Liver (tissue), 8 donors: ENCODE measurements at regions not wholly inside any gene's neighbourhood (a gene's known extent, or its start where the extent isn't known, plus 50 kb on each side); places are given as distances from the start of the nearest gene placed in this dataset.

Experiments used
- DNase-seq: peaks from one replicate; pipeline ENCODE4 v3.0.0-alpha.2; 2017; ENCODE audit warnings: low spot score
- H3K27ac ChIP-seq, 2 donors: one replicate each; pipeline ENCODE4 v1.7.0; 2013; ENCODE audit warnings: inconsistent platforms in 2 of 2, low read length in 2 of 2, control low read depth in 1 of 2, low read depth in 1 of 2, mild to moderate bottlenecking in 1 of 2
- H3K27me3 ChIP-seq, 4 donors: one replicate each; pipeline versions ENCODE4 v1.6.1 to v1.7.0; 2013; ENCODE audit warnings: low read length in 3 of 4, inconsistent platforms in 1 of 4, mild to moderate bottlenecking in 1 of 4, moderate library complexity in 1 of 4; ENCODE audit not compliant: control insufficient read depth in 4 of 4, insufficient read depth in 4 of 4
- H3K36me3 ChIP-seq, 4 donors: one replicate each; pipeline versions ENCODE4 v1.6.1 to v1.7.0; 2013; ENCODE audit warnings: low read length in 3 of 4, mild to moderate bottlenecking in 3 of 4, low read depth in 1 of 4, moderate library complexity in 1 of 4; ENCODE audit not compliant: control insufficient read depth in 4 of 4, insufficient read depth in 3 of 4
- H3K4me1 ChIP-seq, 4 donors: one replicate each; pipeline versions ENCODE4 v1.6.1 to v1.7.0; 2013; ENCODE audit warnings: low read length in 3 of 4, mild to moderate bottlenecking in 3 of 4, moderate library complexity in 1 of 4; ENCODE audit not compliant: control insufficient read depth in 4 of 4, insufficient read depth in 4 of 4
- H3K4me3 ChIP-seq, 3 donors: one replicate each; pipeline versions ENCODE4 v1.6.1 to v1.7.0; 2013; ENCODE audit warnings: low read length in 3 of 3, control low read depth in 1 of 3, low read depth in 1 of 3, mild to moderate bottlenecking in 1 of 3
- H3K9ac ChIP-seq, 2 donors: one replicate each; pipeline ENCODE4 v1.7.0; 2013; ENCODE audit warnings: low read length in 2 of 2, mild to moderate bottlenecking in 2 of 2, moderate library complexity in 2 of 2, control low read depth in 1 of 2, low read depth in 1 of 2
- H3K9me3 ChIP-seq, 4 donors: one replicate each; pipeline versions ENCODE4 v1.6.1 to v1.7.0; 2013; ENCODE audit warnings: low read length in 3 of 4; ENCODE audit not compliant: control insufficient read depth in 4 of 4
- EGR1 ChIP-seq, 2 donors: IDR thresholded peaks; 2 replicates each; pipeline ENCODE4 v1.6.1; 2016 to 2018; ENCODE audit warnings: antibody characterized with exemption in 2 of 2, low read depth in 2 of 2
- FOXA1 ChIP-seq: IDR thresholded peaks from 2 replicates; pipeline ENCODE4 v1.6.1; 2016; ENCODE audit warnings: antibody characterized with exemption
- FOXA2 ChIP-seq: IDR thresholded peaks from 2 replicates; pipeline ENCODE4 v1.6.1; 2016; ENCODE audit warnings: antibody characterized with exemption
- GABPA ChIP-seq, 2 donors: IDR thresholded peaks in 1 of 2; conservative IDR thresholded peaks in 1 of 2; 2 replicates each; pipeline ENCODE4 v1.6.1; 2016; ENCODE audit warnings: antibody characterized with exemption in 2 of 2, mild to moderate bottlenecking in 1 of 2, moderate library complexity in 1 of 2
- HNF4A ChIP-seq, 2 donors: conservative IDR thresholded peaks; 2 replicates each; pipeline ENCODE4 v1.6.1; 2016; ENCODE audit warnings: antibody characterized with exemption in 2 of 2, mild to moderate bottlenecking in 2 of 2
- HNF4G ChIP-seq: IDR thresholded peaks from 2 replicates; pipeline ENCODE4 v1.6.1; 2016; ENCODE audit warnings: antibody characterized with exemption
- JUND ChIP-seq, 2 donors: IDR thresholded peaks; 2 replicates each; pipeline ENCODE4 v1.6.1; 2016; ENCODE audit warnings: antibody characterized with exemption in 2 of 2
- MAX ChIP-seq: IDR thresholded peaks from 2 replicates; pipeline ENCODE4 v1.6.1; 2016; ENCODE audit warnings: antibody characterized with exemption
- NR2F2 ChIP-seq: IDR thresholded peaks from 2 replicates; pipeline ENCODE4 v1.6.1; 2016; ENCODE audit warnings: antibody characterized with exemption
- RAD21 ChIP-seq, 2 donors: IDR thresholded peaks; 2 replicates each; pipeline ENCODE4 v1.6.1; 2016; ENCODE audit warnings: antibody characterized with exemption in 2 of 2, mild to moderate bottlenecking in 2 of 2
- REST ChIP-seq: IDR thresholded peaks from 2 replicates; pipeline ENCODE4 v1.6.1; 2016; ENCODE audit warnings: antibody characterized with exemption, mild to moderate bottlenecking
- SP1 ChIP-seq: IDR thresholded peaks from 2 replicates; pipeline ENCODE4 v1.6.1; 2018; ENCODE audit warnings: antibody characterized with exemption, mild to moderate bottlenecking
- TAF1 ChIP-seq: conservative IDR thresholded peaks from 2 replicates; pipeline ENCODE4 v1.6.1; 2016; ENCODE audit warnings: antibody characterized with exemption, mild to moderate bottlenecking
- YY1 ChIP-seq: IDR thresholded peaks from 2 replicates; pipeline ENCODE4 v1.6.1; 2016; ENCODE audit warnings: antibody characterized with exemption, mild to moderate bottlenecking
- WGBS: extraction: QIAGEN DNeasy Blood & Tissue Kit; methylation state at CpG from one replicate; pipeline ENCODE4 v1.1.7; 2013; 5-methylcytosine and 5-hydroxymethylcytosine counted together
- TF ChIP-seq, protein P1 (sequence below): IDR thresholded peaks from 2 replicates; pipeline ENCODE4 v1.6.1; 2016; ENCODE audit warnings: antibody characterized with exemption
- TF ChIP-seq, protein P2 (sequence below): fragments of 150-350 bp; IDR thresholded peaks from 2 replicates; pipeline ENCODE4 v1.5.1; 2017; ENCODE audit warnings: improper control_type of control experiment, low read depth, low read length; ENCODE audit not compliant: missing input control
- TF ChIP-seq, protein P3 (sequence below): IDR thresholded peaks from 2 replicates; pipeline ENCODE4 v1.6.1; 2016; ENCODE audit warnings: antibody characterized with exemption
- donor health status: healthy.
- donor health status: healthy.
- donor health status: healthy.
- donor health status: healthy.
- donor health status: healthy.

- Histone ChIP-seq H3K4me1 (no peaks in the 10 kb centered on the region), H3K27me3 (no peaks in the 10 kb centered on the region), H3K36me3 (no peaks in the 10 kb centered on the region), H3K4me3 (no peak overlapping the region), H3K27ac (no peak overlapping the region), H3K9ac (no peak overlapping the region), H3K9me3 (no peaks in the 10 kb centered on the region)
- 86% methylated on average over 3 of the region's 3 CpGs for WGBS
- TF ChIP-seq FOXA2 (no peak), HNF4G (no peak), JUND (IDR thresholded peaks at IDR 0.05) (no peak), HNF4A (conservative IDR thresholded peaks at IDR 0.05) (no peak), NR2F2 (no peak), YY1 (no peak), GABPA (IDR thresholded peaks at IDR 0.05 in 1 of 2, conservative IDR thresholded peaks at IDR 0.05 in 1 of 2) (no peak), SP1 (no peak), FOXA1 (no peak), RAD21 (IDR thresholded peaks at IDR 0.05) (no peak), EGR1 (IDR thresholded peaks at IDR 0.05; ENCODE audit: low read depth in 2 of 2) (no peak), TAF1 (no peak), MAX (no peak), REST (no peak)
- TF ChIP-seq, protein P1, sequence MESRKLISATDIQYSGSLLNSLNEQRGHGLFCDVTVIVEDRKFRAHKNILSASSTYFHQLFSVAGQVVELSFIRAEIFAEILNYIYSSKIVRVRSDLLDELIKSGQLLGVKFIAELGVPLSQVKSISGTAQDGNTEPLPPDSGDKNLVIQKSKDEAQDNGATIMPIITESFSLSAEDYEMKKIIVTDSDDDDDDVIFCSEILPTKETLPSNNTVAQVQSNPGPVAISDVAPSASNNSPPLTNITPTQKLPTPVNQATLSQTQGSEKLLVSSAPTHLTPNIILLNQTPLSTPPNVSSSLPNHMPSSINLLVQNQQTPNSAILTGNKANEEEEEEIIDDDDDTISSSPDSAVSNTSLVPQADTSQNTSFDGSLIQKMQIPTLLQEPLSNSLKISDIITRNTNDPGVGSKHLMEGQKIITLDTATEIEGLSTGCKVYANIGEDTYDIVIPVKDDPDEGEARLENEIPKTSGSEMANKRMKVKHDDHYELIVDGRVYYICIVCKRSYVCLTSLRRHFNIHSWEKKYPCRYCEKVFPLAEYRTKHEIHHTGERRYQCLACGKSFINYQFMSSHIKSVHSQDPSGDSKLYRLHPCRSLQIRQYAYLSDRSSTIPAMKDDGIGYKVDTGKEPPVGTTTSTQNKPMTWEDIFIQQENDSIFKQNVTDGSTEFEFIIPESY = no peak
- TF ChIP-seq, protein P2, sequence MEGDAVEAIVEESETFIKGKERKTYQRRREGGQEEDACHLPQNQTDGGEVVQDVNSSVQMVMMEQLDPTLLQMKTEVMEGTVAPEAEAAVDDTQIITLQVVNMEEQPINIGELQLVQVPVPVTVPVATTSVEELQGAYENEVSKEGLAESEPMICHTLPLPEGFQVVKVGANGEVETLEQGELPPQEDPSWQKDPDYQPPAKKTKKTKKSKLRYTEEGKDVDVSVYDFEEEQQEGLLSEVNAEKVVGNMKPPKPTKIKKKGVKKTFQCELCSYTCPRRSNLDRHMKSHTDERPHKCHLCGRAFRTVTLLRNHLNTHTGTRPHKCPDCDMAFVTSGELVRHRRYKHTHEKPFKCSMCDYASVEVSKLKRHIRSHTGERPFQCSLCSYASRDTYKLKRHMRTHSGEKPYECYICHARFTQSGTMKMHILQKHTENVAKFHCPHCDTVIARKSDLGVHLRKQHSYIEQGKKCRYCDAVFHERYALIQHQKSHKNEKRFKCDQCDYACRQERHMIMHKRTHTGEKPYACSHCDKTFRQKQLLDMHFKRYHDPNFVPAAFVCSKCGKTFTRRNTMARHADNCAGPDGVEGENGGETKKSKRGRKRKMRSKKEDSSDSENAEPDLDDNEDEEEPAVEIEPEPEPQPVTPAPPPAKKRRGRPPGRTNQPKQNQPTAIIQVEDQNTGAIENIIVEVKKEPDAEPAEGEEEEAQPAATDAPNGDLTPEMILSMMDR = no peak
- TF ChIP-seq, protein P3, sequence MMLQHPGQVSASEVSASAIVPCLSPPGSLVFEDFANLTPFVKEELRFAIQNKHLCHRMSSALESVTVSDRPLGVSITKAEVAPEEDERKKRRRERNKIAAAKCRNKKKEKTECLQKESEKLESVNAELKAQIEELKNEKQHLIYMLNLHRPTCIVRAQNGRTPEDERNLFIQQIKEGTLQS = no peak
- no peak for DNase-seq
Measured at GRCh38 chr5:145574889-145575573, 260.1 kb downstream of the PRELID2 start.
